Tibial nerve (tissue), 4 donors: ENCODE measurements at regions not wholly inside any gene's neighbourhood (a gene's known extent, or its start where the extent isn't known, plus 50 kb on each side); places are given as distances from the start of the nearest gene placed in this dataset.

Experiments used
- DNase-seq, 2 donors: peaks; one replicate each; pipeline ENCODE4 v3.0.0-alpha.2; 2019; ENCODE audit warnings: low spot score in 2 of 2
- H3K27ac ChIP-seq, 4 donors: fragments of 200-600 bp; sonication (generic) in 3 of 4; one replicate each; pipeline ENCODE4 v1.5.1; 2017 to 2019; ENCODE audit warnings: mild to moderate bottlenecking in 1 of 4
- H3K27me3 ChIP-seq, 2 donors: fragments of 200-600 bp; sonication (generic) in 1 of 2; one replicate each; pipeline versions ENCODE4 v1.5.1 to v1.6.0; 2017 to 2019
- H3K36me3 ChIP-seq, 3 donors: fragments of 200-600 bp; sonication (generic); one replicate each; pipeline ENCODE4 v1.5.1; 2018 to 2019
- H3K4me1 ChIP-seq, 4 donors: fragments of 200-600 bp; sonication (generic) in 3 of 4; one replicate each; pipeline ENCODE4 v1.5.1; 2017 to 2019
- H3K4me3 ChIP-seq, 4 donors: fragments of 200-600 bp; sonication (generic) in 3 of 4; one replicate each; pipeline ENCODE4 v1.5.1; 2017 to 2019; ENCODE audit warnings: mild to moderate bottlenecking in 1 of 4, moderate library complexity in 1 of 4
- H3K9me3 ChIP-seq, 4 donors: fragments of 200-600 bp; sonication (generic) in 3 of 4; one replicate each; pipeline ENCODE4 v1.5.1; 2017 to 2019
- EP300 ChIP-seq, 2 donors: sonication (generic); formaldehyde crosslinking; IDR thresholded peaks; one replicate each; pipeline ENCODE4 v1.6.1; 2017; ENCODE audit warnings: antibody characterized with exemption in 2 of 2, mild to moderate bottlenecking in 1 of 2
- POLR2A ChIP-seq, 2 donors: fragments of 450-650 bp; IDR thresholded peaks; one replicate each; pipeline ENCODE4 v1.6.1; 2017; ENCODE audit warnings: antibody characterized with exemption in 2 of 2, mild to moderate bottlenecking in 2 of 2, moderate library complexity in 2 of 2
- WGBS, 2 donors: methylation state at CpG; one replicate each; pipeline ENCODE4 v1.1.5; 2018; 5-methylcytosine and 5-hydroxymethylcytosine counted together
- TF ChIP-seq, protein P1 (sequence below), 5 experiments: fragments of 200-600 bp in 3 of 5; fragments of 450-650 bp in 2 of 5; sonication (generic) in 3 of 5; IDR thresholded peaks; one replicate each; pipeline ENCODE4 v1.5.1; 2016 to 2019; ENCODE audit warnings: antibody characterized with exemption in 5 of 5, mild to moderate bottlenecking in 3 of 5, moderate library complexity in 2 of 5

DNA sequence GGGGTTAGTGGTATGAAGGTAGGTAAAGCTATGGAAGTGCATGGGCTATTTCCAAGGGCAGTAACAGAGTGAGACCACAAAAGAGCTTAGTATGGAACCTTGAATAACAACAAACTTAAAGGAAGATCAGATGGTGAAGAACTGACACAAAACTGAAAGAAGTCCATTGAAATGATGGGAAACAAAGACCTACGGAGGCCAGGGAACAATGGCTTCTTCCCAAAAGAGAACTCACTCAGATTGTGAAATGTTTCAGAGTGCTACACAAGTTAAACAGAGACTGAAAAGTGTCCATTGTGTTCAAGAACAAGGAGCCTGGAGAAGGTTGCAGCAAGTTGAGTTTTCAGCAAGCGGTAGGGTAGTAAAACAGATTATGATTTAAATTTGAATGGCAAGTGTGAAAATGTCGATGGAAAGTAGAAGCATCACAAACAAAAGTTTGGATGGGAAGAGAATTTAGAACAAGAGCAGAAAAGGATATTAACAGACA, 700.0 kb upstream of the NXPH2 start:
- no peaks in the 10 kb centered on the region for H3K36me3 ChIP-seq
- H3K4me1 ChIP-seq = no peaks in the 10 kb centered on the region
- H3K4me3 ChIP-seq = no peak overlapping the region
- no peak for DNase-seq
- no peak overlapping the region for H3K27ac ChIP-seq
- 51 to 54% methylated on average over 3 of the region's 3 CpGs for WGBS, 2 donors
- no peaks in the 10 kb centered on the region for H3K27me3 ChIP-seq
- no peaks in the 10 kb centered on the region for H3K9me3 ChIP-seq
- TF ChIP-seq, protein P1, sequence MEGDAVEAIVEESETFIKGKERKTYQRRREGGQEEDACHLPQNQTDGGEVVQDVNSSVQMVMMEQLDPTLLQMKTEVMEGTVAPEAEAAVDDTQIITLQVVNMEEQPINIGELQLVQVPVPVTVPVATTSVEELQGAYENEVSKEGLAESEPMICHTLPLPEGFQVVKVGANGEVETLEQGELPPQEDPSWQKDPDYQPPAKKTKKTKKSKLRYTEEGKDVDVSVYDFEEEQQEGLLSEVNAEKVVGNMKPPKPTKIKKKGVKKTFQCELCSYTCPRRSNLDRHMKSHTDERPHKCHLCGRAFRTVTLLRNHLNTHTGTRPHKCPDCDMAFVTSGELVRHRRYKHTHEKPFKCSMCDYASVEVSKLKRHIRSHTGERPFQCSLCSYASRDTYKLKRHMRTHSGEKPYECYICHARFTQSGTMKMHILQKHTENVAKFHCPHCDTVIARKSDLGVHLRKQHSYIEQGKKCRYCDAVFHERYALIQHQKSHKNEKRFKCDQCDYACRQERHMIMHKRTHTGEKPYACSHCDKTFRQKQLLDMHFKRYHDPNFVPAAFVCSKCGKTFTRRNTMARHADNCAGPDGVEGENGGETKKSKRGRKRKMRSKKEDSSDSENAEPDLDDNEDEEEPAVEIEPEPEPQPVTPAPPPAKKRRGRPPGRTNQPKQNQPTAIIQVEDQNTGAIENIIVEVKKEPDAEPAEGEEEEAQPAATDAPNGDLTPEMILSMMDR (IDR thresholded peaks at IDR 0.05) = no peak
- no peak for TF ChIP-seq EP300 (IDR thresholded peaks at IDR 0.05)
- no peak for TF ChIP-seq POLR2A (IDR thresholded peaks at IDR 0.05)

- H3K4me3 ChIP-seq = no peak overlapping the region
- no peak overlapping the region for H3K27ac ChIP-seq
- H3K4me1 ChIP-seq = no peaks in the 10 kb centered on the region
- H3K27me3 ChIP-seq = no peaks in the 10 kb centered on the region
- DNase-seq = no peak
- no peaks in the 10 kb centered on the region for H3K9me3 ChIP-seq
- TF ChIP-seq, protein P1 (IDR thresholded peaks at IDR 0.05) = no peak
- TF ChIP-seq POLR2A (IDR thresholded peaks at IDR 0.05) = no peak
- TF ChIP-seq EP300 (IDR thresholded peaks at IDR 0.05) = no peak
- WGBS, 2 donors = 51% methylated on average over 3 of the region's 3 CpGs
- H3K36me3 ChIP-seq = no peaks in the 10 kb centered on the region
Observed at GRCh38 chr2:139478165-139478914, 698.1 kb upstream of the NXPH2 start.

GRCh38 chr2:139477618-139478017, 697.4 kb upstream of the NXPH2 start:
- TF ChIP-seq EP300 (IDR thresholded peaks at IDR 0.05) = no peak
- no peak for TF ChIP-seq POLR2A (IDR thresholded peaks at IDR 0.05)
- TF ChIP-seq, protein P1 (IDR thresholded peaks at IDR 0.05) = no peak
- no peaks in the 10 kb centered on the region for H3K4me1 ChIP-seq
- no peaks in the 10 kb centered on the region for H3K36me3 ChIP-seq
- no peaks in the 10 kb centered on the region for H3K27me3 ChIP-seq
- no peak overlapping the region for H3K4me3 ChIP-seq
- H3K27ac ChIP-seq = no peak overlapping the region
- DNase-seq = no peak
- H3K9me3 ChIP-seq = no peaks in the 10 kb centered on the region
- 57 to 67% methylated on average over 8 of the region's 8 CpGs for WGBS, 2 donors

GRCh38 chr2:139469985-139470384, 689.8 kb upstream of the NXPH2 start:
- no peak overlapping the region for H3K4me3 ChIP-seq
- H3K27ac ChIP-seq = no peak overlapping the region
- TF ChIP-seq EP300 (IDR thresholded peaks at IDR 0.05) = no peak
- TF ChIP-seq, protein P1 (IDR thresholded peaks at IDR 0.05) = no peak
- no peak for TF ChIP-seq POLR2A (IDR thresholded peaks at IDR 0.05)
- H3K27me3 ChIP-seq = no peaks in the 10 kb centered on the region
- H3K4me1 ChIP-seq = no peaks in the 10 kb centered on the region
- H3K36me3 ChIP-seq = no peaks in the 10 kb centered on the region
- DNase-seq = no peak
- no peaks in the 10 kb centered on the region for H3K9me3 ChIP-seq
- 58 to 80% methylated on average over 1 of the region's 1 CpG for WGBS, 2 donors

- TF ChIP-seq, protein P1 (IDR thresholded peaks at IDR 0.05) = no peak
- no peak for TF ChIP-seq POLR2A (IDR thresholded peaks at IDR 0.05)
- TF ChIP-seq EP300 (IDR thresholded peaks at IDR 0.05) = no peak
- no peak for DNase-seq
- Histone ChIP-seq H3K4me3 (no peak overlapping the region), H3K36me3 (no peaks in the 10 kb centered on the region), H3K27me3 (no peaks in the 10 kb centered on the region), H3K4me1 (no peaks in the 10 kb centered on the region), H3K9me3 (no peaks in the 10 kb centered on the region), H3K27ac (no peak overlapping the region)
- WGBS, 2 donors = 45% methylated on average over 4 of the region's 4 CpGs
Observed at GRCh38 chr2:139465789-139466188, 685.6 kb upstream of the NXPH2 start.
